Fibroblast of lung (primary cell): ENCODE measurements at regions not wholly inside any gene's neighbourhood (a gene's known extent, or its start where the extent isn't known, plus 50 kb on each side); places are given as distances from the start of the nearest gene placed in this dataset.

Experiments used
- DNase-seq, 2 donors: peaks; one replicate each; pipeline versions ENCODE4 v3.0.0 to v3.0.0-alpha.2; 2010; ENCODE audit warnings: low read depth in 2 of 2
- H2AFZ ChIP-seq: 2 replicates; pipeline ENCODE4 v1.5.1; 2012; ENCODE audit warnings: low read length, control low read depth, inconsistent platforms
- H3K27ac ChIP-seq: 2 replicates; pipeline ENCODE4 v1.5.1; 2011; ENCODE audit warnings: low read length, control low read depth; ENCODE audit not compliant: insufficient read depth
- H3K27me3 ChIP-seq: 2 replicates; pipeline ENCODE4 v1.5.1; 2011; ENCODE audit warnings: mild to moderate bottlenecking, low read length; ENCODE audit not compliant: control insufficient read depth, insufficient read depth
- H3K36me3 ChIP-seq: 2 replicates; pipeline ENCODE4 v1.5.1; 2011; ENCODE audit warnings: low read length; ENCODE audit not compliant: control insufficient read depth, insufficient read depth
- H3K4me1 ChIP-seq: 2 replicates; pipeline ENCODE4 v1.5.1; 2011; ENCODE audit warnings: low read length; ENCODE audit not compliant: control insufficient read depth, insufficient read depth; ENCODE audit errors: extremely low read depth
- H3K4me2 ChIP-seq: 2 replicates; pipeline ENCODE4 v1.5.1; 2011; ENCODE audit warnings: low read length, control low read depth; ENCODE audit not compliant: insufficient read depth; ENCODE audit errors: extremely low read depth
- H3K4me3 ChIP-seq, 4 experiments: fragments of 200-600 bp in 1 of 4; sonication (generic) in 1 of 4; replicated peaks in 1 of 4; 2 replicates each; pipeline ENCODE4 v1.5.1; 2011 to 2016; ENCODE audit warnings: low read length in 4 of 4, low read depth in 3 of 4, mild to moderate bottlenecking in 3 of 4, control low read depth in 2 of 4, inconsistent platforms in 1 of 4, mixed read lengths in 1 of 4; ENCODE audit not compliant: insufficient read depth in 1 of 4; ENCODE audit errors: control extremely low read depth in 1 of 4
- H3K79me2 ChIP-seq: 2 replicates; pipeline ENCODE4 v1.5.1; 2012; ENCODE audit warnings: mild to moderate bottlenecking, low read length, inconsistent platforms; ENCODE audit not compliant: control insufficient read depth, insufficient read depth
- H3K9ac ChIP-seq: 2 replicates; pipeline ENCODE4 v1.5.1; 2011; ENCODE audit warnings: mild to moderate bottlenecking, low read length, control low read depth; ENCODE audit not compliant: insufficient read depth
- H3K9me3 ChIP-seq: 2 replicates; pipeline ENCODE4 v1.5.1; 2012; ENCODE audit warnings: low read depth, low read length; ENCODE audit not compliant: control insufficient read depth, insufficient read depth
- H4K20me1 ChIP-seq: 2 replicates; pipeline ENCODE4 v1.5.1; 2011; ENCODE audit warnings: low read length; ENCODE audit not compliant: control insufficient read depth, insufficient read depth; ENCODE audit errors: extremely low read depth
- EZH2 ChIP-seq: IDR thresholded peaks from 2 replicates; pipeline ENCODE4 v1.5.1; 2012; ENCODE audit warnings: low read length, control low read depth, mild to moderate bottlenecking; ENCODE audit errors: missing control alignments
- TF ChIP-seq, protein P1 (sequence below), 2 donors: IDR thresholded peaks in 1 of 2; conservative IDR thresholded peaks in 1 of 2; 1 replicate in 1 of 2; 2 replicates in 1 of 2; pipeline ENCODE4 v1.5.1; 2011 to 2012; ENCODE audit warnings: low read length in 2 of 2, control low read depth in 1 of 2, inconsistent platforms in 1 of 2, low read depth in 1 of 2, mild to moderate bottlenecking in 1 of 2

DNA sequence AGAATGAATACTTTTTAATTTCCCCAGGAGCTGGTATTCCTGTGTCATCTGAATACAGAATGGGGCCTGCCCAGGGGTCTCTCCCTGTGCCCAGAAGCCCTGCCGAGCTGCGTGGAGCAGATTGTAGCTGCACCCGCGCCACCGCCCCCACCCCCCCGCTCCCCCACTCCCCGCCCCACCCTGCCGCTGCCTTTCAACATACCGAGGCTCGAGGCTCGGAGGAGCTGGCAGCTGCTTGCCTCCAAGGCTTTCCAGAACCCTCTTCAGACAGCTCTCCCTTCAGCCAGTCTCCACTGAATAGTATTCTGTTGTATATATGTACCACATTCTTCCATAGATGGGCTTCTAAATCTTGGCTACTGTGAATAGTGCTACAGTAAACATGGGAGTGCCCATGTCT is 150.7 kb downstream of the TSN start:
- Histone ChIP-seq H3K27ac (no peak overlapping the region), H3K9ac (no peak overlapping the region), H3K27me3 (peaks cover 2% of the 10 kb centered on the region), H3K4me3 (no peak overlapping the region), H2AFZ (no peak overlapping the region), H3K4me1 (no peaks in the 10 kb centered on the region), H3K4me2 (no peak overlapping the region), H3K36me3 (no peaks in the 10 kb centered on the region), H3K9me3 (no peaks in the 10 kb centered on the region), H4K20me1 (no peaks in the 10 kb centered on the region), H3K79me2 (no peaks in the 10 kb centered on the region)
- no peak for DNase-seq
- TF ChIP-seq, protein P1, sequence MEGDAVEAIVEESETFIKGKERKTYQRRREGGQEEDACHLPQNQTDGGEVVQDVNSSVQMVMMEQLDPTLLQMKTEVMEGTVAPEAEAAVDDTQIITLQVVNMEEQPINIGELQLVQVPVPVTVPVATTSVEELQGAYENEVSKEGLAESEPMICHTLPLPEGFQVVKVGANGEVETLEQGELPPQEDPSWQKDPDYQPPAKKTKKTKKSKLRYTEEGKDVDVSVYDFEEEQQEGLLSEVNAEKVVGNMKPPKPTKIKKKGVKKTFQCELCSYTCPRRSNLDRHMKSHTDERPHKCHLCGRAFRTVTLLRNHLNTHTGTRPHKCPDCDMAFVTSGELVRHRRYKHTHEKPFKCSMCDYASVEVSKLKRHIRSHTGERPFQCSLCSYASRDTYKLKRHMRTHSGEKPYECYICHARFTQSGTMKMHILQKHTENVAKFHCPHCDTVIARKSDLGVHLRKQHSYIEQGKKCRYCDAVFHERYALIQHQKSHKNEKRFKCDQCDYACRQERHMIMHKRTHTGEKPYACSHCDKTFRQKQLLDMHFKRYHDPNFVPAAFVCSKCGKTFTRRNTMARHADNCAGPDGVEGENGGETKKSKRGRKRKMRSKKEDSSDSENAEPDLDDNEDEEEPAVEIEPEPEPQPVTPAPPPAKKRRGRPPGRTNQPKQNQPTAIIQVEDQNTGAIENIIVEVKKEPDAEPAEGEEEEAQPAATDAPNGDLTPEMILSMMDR (conservative IDR thresholded peaks at IDR 0.05 in 1 of 2, IDR thresholded peaks at IDR 0.05 in 1 of 2; ENCODE audit: low read depth in 1 of 2, low read length in 2 of 2), result no peak
- TF ChIP-seq EZH2, result no peak

DNA sequence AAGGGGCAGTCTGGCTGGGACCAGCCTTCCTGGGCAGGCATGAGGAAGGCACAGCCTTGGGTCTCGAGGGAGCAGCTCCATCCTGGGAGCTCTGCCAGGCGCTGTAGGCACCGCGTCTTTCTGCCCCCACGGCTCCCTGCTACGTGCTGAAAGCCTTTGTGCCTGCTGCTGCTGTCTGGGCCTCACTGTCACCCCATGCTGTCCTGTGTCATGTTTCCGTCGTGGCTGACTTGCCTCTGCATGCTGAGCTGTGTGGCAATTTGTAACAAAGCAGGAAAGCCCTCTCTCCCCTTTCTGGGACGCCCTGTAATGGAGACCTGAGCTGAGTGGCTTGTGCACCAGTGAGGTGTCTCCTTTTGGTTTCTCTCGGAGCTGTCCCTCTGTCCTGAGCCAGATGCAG is 152.5 kb downstream of the TSN start:
- Histone ChIP-seq H3K4me3 (no peak overlapping the region), H3K36me3 (no peaks in the 10 kb centered on the region), H3K79me2 (no peaks in the 10 kb centered on the region), H2AFZ (no peak overlapping the region), H3K9ac (no peak overlapping the region), H3K9me3 (no peaks in the 10 kb centered on the region), H3K27ac (no peak overlapping the region), H3K27me3 (peaks cover 2% of the 10 kb centered on the region), H3K4me1 (no peaks in the 10 kb centered on the region), H3K4me2 (no peak overlapping the region), H4K20me1 (no peaks in the 10 kb centered on the region)
- TF ChIP-seq, protein P1 (conservative IDR thresholded peaks at IDR 0.05 in 1 of 2, IDR thresholded peaks at IDR 0.05 in 1 of 2; ENCODE audit: low read depth in 1 of 2, low read length in 2 of 2), result no peak
- no peak for TF ChIP-seq EZH2
- no peak for DNase-seq

DNA sequence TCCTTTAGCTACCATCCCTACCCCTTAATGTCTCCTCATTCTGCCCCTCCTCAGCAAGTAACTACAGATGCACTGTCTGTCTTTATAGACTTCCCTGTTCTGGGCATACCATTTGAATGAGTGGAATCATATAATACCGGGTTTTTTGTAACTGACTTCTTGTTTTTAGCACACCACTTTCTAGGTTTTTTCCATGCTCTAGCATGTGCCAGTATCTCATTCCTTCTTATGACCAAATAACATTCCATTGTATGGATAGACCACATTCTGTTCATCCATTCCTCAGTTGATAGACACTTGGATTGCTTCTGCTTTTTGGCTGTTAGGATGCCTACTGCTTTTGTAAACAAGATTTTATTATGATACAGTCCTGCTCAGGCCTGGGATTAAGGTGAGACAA is 154.7 kb downstream of the TSN start:
- H2AFZ ChIP-seq, result no peak overlapping the region
- H3K4me2 ChIP-seq, result no peak overlapping the region
- no peak overlapping the region for H3K9ac ChIP-seq
- TF ChIP-seq, protein P1 (conservative IDR thresholded peaks at IDR 0.05 in 1 of 2, IDR thresholded peaks at IDR 0.05 in 1 of 2; ENCODE audit: low read depth in 1 of 2, low read length in 2 of 2), result no peak
- no peak for TF ChIP-seq EZH2
- H3K9me3 ChIP-seq, result no peaks in the 10 kb centered on the region
- H3K4me3 ChIP-seq, result no peak overlapping the region
- H3K36me3 ChIP-seq, result no peaks in the 10 kb centered on the region
- H3K27me3 ChIP-seq, result peaks cover 2% of the 10 kb centered on the region
- no peaks in the 10 kb centered on the region for H3K4me1 ChIP-seq
- no peak for DNase-seq
- no peaks in the 10 kb centered on the region for H4K20me1 ChIP-seq
- H3K79me2 ChIP-seq, result no peaks in the 10 kb centered on the region
- H3K27ac ChIP-seq, result no peak overlapping the region
